ENCODE measurements at regions not wholly inside any gene's neighbourhood (a gene's known extent, or its start where the extent isn't known, plus 50 kb on each side); places are given as distances from the start of the nearest gene placed in this dataset.

GRCh38 chr10:131588704-131589220, 277.2 kb upstream of the TCERG1L start:
- TF ChIP-seq CTCF (IDR thresholded peaks at IDR 0.05; ENCODE audit: insufficient read depth, low read depth, low read length, missing control alignments), result no peak
- DNase-seq (ENCODE audit: low read depth), result no peak
- H3K4me3 ChIP-seq (ENCODE audit: low read depth, low read length), result no peak overlapping the region

GRCh38 chr10:131590567-131590966, 279.0 kb upstream of the TCERG1L start:
- H3K4me3 ChIP-seq (ENCODE audit: low read depth, low read length), result no peak overlapping the region

DNA sequence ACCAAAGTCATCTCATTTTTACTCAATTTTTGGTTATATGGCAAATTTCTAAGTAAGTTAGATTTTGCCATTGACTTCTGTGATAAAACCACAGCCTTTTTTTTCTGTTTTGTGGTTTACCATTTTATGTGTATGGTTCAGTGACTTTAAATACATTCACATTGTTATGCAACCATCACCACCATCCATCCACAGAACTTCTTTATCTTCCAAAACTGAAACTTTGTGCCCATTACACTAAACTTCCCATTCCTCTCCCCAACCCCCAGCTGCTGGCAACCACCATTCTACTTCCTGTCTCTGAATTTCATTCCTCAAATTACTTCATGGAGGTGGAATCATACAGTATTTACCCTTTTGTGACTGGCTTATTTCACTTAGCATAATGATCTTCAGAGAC, 280.4 kb upstream of the TCERG1L start:
- DNase-seq (ENCODE audit: low read depth), result no peak
- no peak for TF ChIP-seq CTCF (IDR thresholded peaks at IDR 0.05; ENCODE audit: insufficient read depth, low read depth, low read length, missing control alignments)
- H3K4me3 ChIP-seq (ENCODE audit: low read depth, low read length), result no peak overlapping the region

More at GRCh38 chr10:131590567-131590966, 279.0 kb upstream of the TCERG1L start:
- no peak for DNase-seq (ENCODE audit: low read depth)
- no peak for TF ChIP-seq CTCF (IDR thresholded peaks at IDR 0.05; ENCODE audit: insufficient read depth, low read depth, low read length, missing control alignments)

- TF ChIP-seq CTCF (IDR thresholded peaks at IDR 0.05; ENCODE audit: insufficient read depth, low read depth, low read length, missing control alignments), result no peak
- no peak for DNase-seq (ENCODE audit: low read depth)
Observed at GRCh38 chr10:131609176-131609575, 291.6 kb upstream of the PPP2R2D start.

DNA sequence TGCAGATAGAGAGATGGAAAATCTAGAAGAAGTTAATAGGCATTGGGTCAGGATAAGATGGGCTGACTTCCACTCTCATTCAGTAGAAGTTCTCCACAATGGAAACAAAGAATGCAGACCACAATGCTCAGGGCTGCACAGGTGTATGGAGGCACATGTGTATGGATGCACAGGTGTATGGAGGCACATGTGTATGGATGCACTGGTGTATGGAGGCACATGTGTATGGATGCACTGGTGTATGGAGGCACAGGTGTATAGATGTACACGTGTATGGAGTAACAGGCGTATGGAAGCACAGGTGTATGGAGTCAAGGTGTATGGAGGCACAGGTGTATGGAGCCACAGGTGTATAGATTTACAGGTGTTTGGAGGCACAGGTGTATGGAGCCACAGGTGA, 285.7 kb upstream of the PPP2R2D start:
- no peak overlapping the region for H3K4me3 ChIP-seq (ENCODE audit: low read depth, low read length)
- DNase-seq (ENCODE audit: low read depth), result no peak
- TF ChIP-seq CTCF (IDR thresholded peaks at IDR 0.05; ENCODE audit: insufficient read depth, low read depth, low read length, missing control alignments), result no peak

More at GRCh38 chr10:131609176-131609575, 291.6 kb upstream of the PPP2R2D start:
- no peak overlapping the region for H3K4me3 ChIP-seq (ENCODE audit: low read depth, low read length)

- DNase-seq (ENCODE audit: low read depth), result no peak
- no peak for TF ChIP-seq CTCF (IDR thresholded peaks at IDR 0.05; ENCODE audit: insufficient read depth, low read depth, low read length, missing control alignments)
- no peak overlapping the region for H3K4me3 ChIP-seq (ENCODE audit: low read depth, low read length)
Observed at GRCh38 chr10:131616040-131616439, 284.8 kb upstream of the PPP2R2D start.
